ENCODE measurements at regions not wholly inside any gene's neighbourhood (a gene's known extent, or its start where the extent isn't known, plus 50 kb on each side); places are given as distances from the start of the nearest gene placed in this dataset.

GRCh38 chr6:156013155-156013554, 557.5 kb upstream of the NOX3 start:
- DNase-seq (ENCODE audit: low read depth), result no peak
- H3K4me3 ChIP-seq (ENCODE audit: low read depth, low read length), result no peak overlapping the region
- no peak for TF ChIP-seq CTCF (IDR thresholded peaks at IDR 0.05; ENCODE audit: control insufficient read depth, extremely low read depth, insufficient read depth)

- no peak overlapping the region for H3K4me3 ChIP-seq (ENCODE audit: low read depth, low read length)
- DNase-seq (ENCODE audit: low read depth), result no peak
- no peak for TF ChIP-seq CTCF (IDR thresholded peaks at IDR 0.05; ENCODE audit: control insufficient read depth, extremely low read depth, insufficient read depth)
Observed at GRCh38 chr6:156009656-156010055, 554.0 kb upstream of the NOX3 start.

GRCh38 chr6:156004796-156005195, 549.2 kb upstream of the NOX3 start:
- no peak for DNase-seq (ENCODE audit: low read depth)
- TF ChIP-seq CTCF (IDR thresholded peaks at IDR 0.05; ENCODE audit: control insufficient read depth, extremely low read depth, insufficient read depth), result no peak
- H3K4me3 ChIP-seq (ENCODE audit: low read depth, low read length), result no peak overlapping the region

GRCh38 chr6:155996151-155996550, 540.5 kb upstream of the NOX3 start:
- DNase-seq (ENCODE audit: low read depth), result no peak
- no peak for TF ChIP-seq CTCF (IDR thresholded peaks at IDR 0.05; ENCODE audit: control insufficient read depth, extremely low read depth, insufficient read depth)
- H3K4me3 ChIP-seq (ENCODE audit: low read depth, low read length), result no peak overlapping the region

- no peak overlapping the region for H3K4me3 ChIP-seq (ENCODE audit: low read depth, low read length)
- DNase-seq (ENCODE audit: low read depth), result no peak
- no peak for TF ChIP-seq CTCF (IDR thresholded peaks at IDR 0.05; ENCODE audit: control insufficient read depth, extremely low read depth, insufficient read depth)
Observed at GRCh38 chr6:155995281-155995680, 539.6 kb upstream of the NOX3 start.

- H3K4me3 ChIP-seq (ENCODE audit: low read depth, low read length), result no peak overlapping the region
- TF ChIP-seq CTCF (IDR thresholded peaks at IDR 0.05; ENCODE audit: control insufficient read depth, extremely low read depth, insufficient read depth), result no peak
- DNase-seq (ENCODE audit: low read depth), result no peak
Observed at GRCh38 chr6:155994086-155994485, 538.4 kb upstream of the NOX3 start.

- TF ChIP-seq CTCF (IDR thresholded peaks at IDR 0.05; ENCODE audit: control insufficient read depth, extremely low read depth, insufficient read depth), result no peak
- no peak for DNase-seq (ENCODE audit: low read depth)
- H3K4me3 ChIP-seq (ENCODE audit: low read depth, low read length), result no peak overlapping the region
Observed at GRCh38 chr6:155993240-155993639, 537.6 kb upstream of the NOX3 start.

Measured in LNCaP clone FGC (cell line).